HG02938 (cell line): ENCODE measurements at regions not wholly inside any gene's neighbourhood (a gene's known extent, or its start where the extent isn't known, plus 50 kb on each side); places are given as distances from the start of the nearest gene placed in this dataset.

ENCODE experiments used
- ATAC-seq: cut with Tn5 transposase; IDR thresholded peaks from one replicate; pipeline ENCODE4 v1.9.1; 2021; ENCODE audit warnings: mild to moderate bottlenecking, moderate library complexity; ENCODE audit not compliant: unreplicated experiment

- no peak for ATAC-seq
These were observed 93.0 kb upstream of the MGAT4C start for GRCh38 chr12:86349196-86349595.

GRCh38 chr12:86333955-86334522, 77.8 kb upstream of the MGAT4C start:
- no peak for ATAC-seq

GRCh38 chr12:86331457-86331856, 75.3 kb upstream of the MGAT4C start:
- no peak for ATAC-seq

- ATAC-seq = no peak
These were observed 74.8 kb upstream of the MGAT4C start for GRCh38 chr12:86331012-86331411.

GRCh38 chr12:86312232-86312631, 56.0 kb upstream of the MGAT4C start:
- no peak for ATAC-seq
